B cell (primary cell): ENCODE measurements at regions not wholly inside any gene's neighbourhood (a gene's known extent, or its start where the extent isn't known, plus 50 kb on each side); places are given as distances from the start of the nearest gene placed in this dataset.

Experiments used
- ATAC-seq: fragments of 200-7000 bp; cut with Tn5 transposase; one replicate; pipeline ENCODE4 v1.10.0; 2021; ENCODE audit warnings: low read depth, mild to moderate bottlenecking, moderate number of reproducible peaks, moderate library complexity
- CTCF ChIA-PET: fragments of 350-600 bp; sonication (Branson Sonifier 250); formaldehyde crosslinking; loops from one replicate; lab custom pipeline; 2021; ENCODE audit warnings: antibody characterized with exemption, inconsistent platforms; lab: Charles Lee
- POLR2A ChIA-PET: fragments of 350-600 bp; sonication (Branson Sonifier 250); formaldehyde crosslinking; loops from one replicate; lab custom pipeline; 2021; ENCODE audit warnings: antibody characterized with exemption; lab: Charles Lee
- DNase-seq: peaks from one replicate; pipeline ENCODE4 v3.0.0; 2013
- H2AFZ ChIP-seq: 2 replicates; pipeline ENCODE4 v1.6.1; 2012; ENCODE audit warnings: mild to moderate bottlenecking, low read depth, low read length; ENCODE audit not compliant: insufficient read depth, poor library complexity, severe bottlenecking
- H3K27ac ChIP-seq, 2 donors: 1 replicate in 1 of 2; 2 replicates in 1 of 2; pipeline ENCODE4 v1.5.1; 2012 to 2013; ENCODE audit warnings: low read length in 2 of 2, mild to moderate bottlenecking in 2 of 2, moderate library complexity in 1 of 2
- H3K27me3 ChIP-seq, 4 experiments: fragments of 200-600 bp in 1 of 4; sonication (generic) in 1 of 4; replicated peaks in 1 of 4; 1 replicate in 2 of 4; 2 replicates in 2 of 4; pipeline versions ENCODE4 v1.6.1 to v1.7.0; 2013 to 2016; ENCODE audit warnings: low read length in 3 of 4, mild to moderate bottlenecking in 2 of 4, mixed read lengths in 1 of 4, moderate library complexity in 1 of 4; ENCODE audit not compliant: insufficient read depth in 4 of 4, control insufficient read depth in 3 of 4; ENCODE audit errors: control extremely low read depth in 1 of 4
- H3K36me3 ChIP-seq, 2 experiments: replicated peaks in 1 of 2; 1 replicate in 1 of 2; 2 replicates in 1 of 2; pipeline versions ENCODE4 v1.6.1 to v1.7.1; 2013; ENCODE audit warnings: low read length in 1 of 2; ENCODE audit not compliant: insufficient read depth in 2 of 2, control insufficient read depth in 1 of 2; ENCODE audit errors: control extremely low read depth in 1 of 2, extremely low read depth in 1 of 2
- H3K4me1 ChIP-seq, 2 donors: fragments of 200-600 bp in 1 of 2; sonication (generic) in 1 of 2; 1 replicate in 1 of 2; 2 replicates in 1 of 2; pipeline versions ENCODE4 v1.5.1 to v1.6.1; 2013 to 2017; ENCODE audit warnings: low read length in 2 of 2; ENCODE audit not compliant: control insufficient read depth in 2 of 2, insufficient read depth in 2 of 2
- H3K4me2 ChIP-seq: replicated peaks from 2 replicates; pipeline ENCODE3; 2012; ENCODE audit warnings: mild to moderate bottlenecking, low read depth, low read length; ENCODE audit not compliant: poor library complexity, severe bottlenecking
- H3K4me3 ChIP-seq, 5 experiments: fragments of 200-600 bp in 1 of 5; sonication (generic) in 1 of 5; 1 replicate in 3 of 5; 2 replicates in 2 of 5; pipeline versions ENCODE4 v1.5.1 to v1.7.0; 2011 to 2016; ENCODE audit warnings: low read length in 4 of 5, mild to moderate bottlenecking in 4 of 5, low read depth in 2 of 5, control low read depth in 1 of 5, moderate library complexity in 1 of 5; ENCODE audit not compliant: insufficient read depth in 1 of 5; ENCODE audit errors: control extremely low read depth in 1 of 5, extremely low read depth in 1 of 5
- H3K79me2 ChIP-seq: fragments of 200-600 bp; sonication (generic); one replicate; pipeline ENCODE4 v1.6.0; 2016; ENCODE audit warnings: low read length; ENCODE audit not compliant: control insufficient read depth, insufficient read depth
- H3K9ac ChIP-seq: fragments of 200-600 bp; sonication (generic); 2 replicates; pipeline ENCODE4 v1.6.1; 2017; ENCODE audit warnings: mild to moderate bottlenecking, low read length, moderate library complexity
- H3K9me3 ChIP-seq, 3 donors: one replicate each; pipeline versions ENCODE4 v1.6.1 to v1.7.1; 2013; ENCODE audit warnings: low read length in 2 of 3; ENCODE audit not compliant: control insufficient read depth in 2 of 3, insufficient read depth in 1 of 3; ENCODE audit errors: control extremely low read depth in 1 of 3
- H4K20me1 ChIP-seq: 2 replicates; pipeline ENCODE4 v1.6.0; 2012; ENCODE audit warnings: mild to moderate bottlenecking, low read length; ENCODE audit not compliant: insufficient read depth, control insufficient read depth, poor library complexity, severe bottlenecking
- H3K27ac Mint-ChIP-seq: one replicate; pipeline ENCODE4 v1.8.0; 2021; ENCODE audit warnings: mixed read lengths
- H3K27me3 Mint-ChIP-seq: one replicate; pipeline ENCODE4 v1.8.0; 2021; ENCODE audit warnings: mixed read lengths
- H3K4me1 Mint-ChIP-seq: one replicate; pipeline ENCODE4 v1.8.0; 2021; ENCODE audit warnings: mixed read lengths
- H3K4me3 Mint-ChIP-seq: one replicate; pipeline ENCODE4 v1.8.0; 2021; ENCODE audit warnings: mixed read lengths
- H3K9me3 Mint-ChIP-seq: one replicate; pipeline ENCODE4 v1.8.0; 2022; ENCODE audit warnings: mixed read lengths; ENCODE audit not compliant: insufficient read depth
- CTCF ChIP-seq: fragments of 200-600 bp; IDR thresholded peaks from one replicate; pipeline ENCODE4 v1.8.0; 2022; ENCODE audit warnings: antibody characterized with exemption, mild to moderate bottlenecking
- EZH2 ChIP-seq: IDR thresholded peaks from 2 replicates; pipeline ENCODE4 v1.6.1; 2012; ENCODE audit warnings: borderline replicate concordance, low read depth, mild to moderate bottlenecking, moderate library complexity, low read length; ENCODE audit not compliant: insufficient read depth, poor library complexity, severe bottlenecking
- WGBS: methylation state at CpG from one replicate; pipeline ENCODE4 v1.1.5; 2013; ENCODE audit warnings: missing lambda C conversion rate; ENCODE audit not compliant: insufficient coverage; 5-methylcytosine and 5-hydroxymethylcytosine counted together
- intact Hi-C: fragments of 100-400 bp; cut with micrococcal nuclease; formaldehyde crosslinking; loops from one replicate; pipeline ENCODE4 v1.10.0; 2022

GRCh38 chr6:1242446-1242845 lies 69.5 kb upstream of the FOXQ1 start:
- Mint-ChIP-seq H3K4me1 (no peaks in the 10 kb centered on the region), H3K27me3 (peaks cover 23% of the 10 kb centered on the region), H3K9me3 (no peaks in the 10 kb centered on the region), H3K27ac (no peak overlapping the region), H3K4me3 (no peak overlapping the region)
- H4K20me1 ChIP-seq = no peaks in the 10 kb centered on the region
- TF ChIP-seq EZH2 (no peak), CTCF (no peak)
- H3K4me1 ChIP-seq = no peaks in the 10 kb centered on the region
- DNase-seq = no peak
- no peaks in the 10 kb centered on the region for H3K36me3 ChIP-seq
- H3K9me3 ChIP-seq = peaks cover 0 to 11% (median 0%) of the 10 kb centered on the region in 3 donors
- ChIA-PET POLR2A (no interaction called here), CTCF (no interaction called here)
- H3K9ac ChIP-seq = no peak overlapping the region
- intact Hi-C loops = no loop called here
- no peak overlapping the region for H3K4me2 ChIP-seq
- no peak overlapping the region for H2AFZ ChIP-seq
- H3K27me3 ChIP-seq = no peaks in the 10 kb centered on the region
- no peak overlapping the region for H3K27ac ChIP-seq
- 100% methylated on average over 1 of the region's 3 CpGs for WGBS
- no peak for ATAC-seq
- H3K4me3 ChIP-seq = no peak overlapping the region
- no peaks in the 10 kb centered on the region for H3K79me2 ChIP-seq

GRCh38 chr6:1242021-1242420 lies 69.9 kb upstream of the FOXQ1 start:
- Mint-ChIP-seq H3K4me1 (no peaks in the 10 kb centered on the region), H3K4me3 (no peak overlapping the region), H3K27ac (no peak overlapping the region), H3K27me3 (peaks cover 23% of the 10 kb centered on the region), H3K9me3 (no peaks in the 10 kb centered on the region)
- intact Hi-C loops = no loop called here
- Histone ChIP-seq H3K9ac (no peak overlapping the region), H2AFZ (no peak overlapping the region), H4K20me1 (no peaks in the 10 kb centered on the region), H3K4me3 (no peak overlapping the region), H3K79me2 (no peaks in the 10 kb centered on the region), H3K4me2 (no peak overlapping the region), H3K36me3 (no peaks in the 10 kb centered on the region), H3K27me3 (no peaks in the 10 kb centered on the region), H3K27ac (no peak overlapping the region), H3K9me3 (peaks cover 0 to 11% (median 0%) of the 10 kb centered on the region in 3 donors), H3K4me1 (no peaks in the 10 kb centered on the region)
- ATAC-seq = no peak
- WGBS = 71% methylated on average over 3 of the region's 4 CpGs
- no peak for DNase-seq
- CTCF ChIA-PET = no interaction called here
- no peak for TF ChIP-seq EZH2
- TF ChIP-seq CTCF = no peak
- POLR2A ChIA-PET = no interaction called here
